ENCODE measurements at regions not wholly inside any gene's neighbourhood (a gene's known extent, or its start where the extent isn't known, plus 50 kb on each side); places are given as distances from the start of the nearest gene placed in this dataset.

- TF ChIP-seq TSHZ2 (CRISPR knock-in tag; IDR thresholded peaks at IDR 0.05), result no peak
- TF ChIP-seq CSDC2 (CRISPR knock-in tag; IDR thresholded peaks at IDR 0.05), result no peak
- no peak for TF ChIP-seq TCF4 (CRISPR knock-in tag; IDR thresholded peaks at IDR 0.05; ENCODE audit: borderline replicate concordance)
- TF ChIP-seq PATZ1 (CRISPR knock-in tag; IDR thresholded peaks at IDR 0.05; ENCODE audit: borderline replicate concordance), result no peak
- TF ChIP-seq ARNTL (CRISPR knock-in tag; IDR thresholded peaks at IDR 0.05; ENCODE audit: borderline replicate concordance, low read depth), result no peak
- TF ChIP-seq ZNF70 (CRISPR knock-in tag; IDR thresholded peaks at IDR 0.05), result no peak
- TF ChIP-seq TOX (CRISPR knock-in tag; IDR thresholded peaks at IDR 0.05; ENCODE audit: borderline replicate concordance), result no peak
- no peak for TF ChIP-seq BACH2 (CRISPR knock-in tag; IDR thresholded peaks at IDR 0.05; ENCODE audit: borderline replicate concordance)
- no peak for TF ChIP-seq POU6F1 (CRISPR knock-in tag; IDR thresholded peaks at IDR 0.05; ENCODE audit: borderline replicate concordance, low read depth)
- no peak for TF ChIP-seq RARB (CRISPR knock-in tag; IDR thresholded peaks at IDR 0.05)
- TF ChIP-seq GLIS3 (CRISPR knock-in tag; IDR thresholded peaks at IDR 0.05), result no peak
- no peak for TF ChIP-seq ZNF8 (CRISPR knock-in tag; IDR thresholded peaks at IDR 0.05)
- TF ChIP-seq ZFP3 (CRISPR knock-in tag; IDR thresholded peaks at IDR 0.05), result no peak
- no peak for TF ChIP-seq ESRRG (CRISPR knock-in tag; IDR thresholded peaks at IDR 0.05)
- TF ChIP-seq SNAI2 (CRISPR knock-in tag; IDR thresholded peaks at IDR 0.05), result no peak
- no peak for TF ChIP-seq OSR1 (CRISPR knock-in tag; IDR thresholded peaks at IDR 0.05)
- TF ChIP-seq ZC3H10 (CRISPR knock-in tag; IDR thresholded peaks at IDR 0.05), result no peak
- TF ChIP-seq CREB5 (CRISPR knock-in tag; IDR thresholded peaks at IDR 0.05; ENCODE audit: low read depth), result no peak
- TF ChIP-seq ISL1 (CRISPR knock-in tag; IDR thresholded peaks at IDR 0.05), result no peak
- no peak for TF ChIP-seq ZNF565 (CRISPR knock-in tag; conservative IDR thresholded peaks at IDR 0.05; ENCODE audit: low read depth)
- no peak for ATAC-seq
Observed at GRCh38 chr21:31546443-31547170, 112.9 kb upstream of the SOD1 start.

GRCh38 chr21:31545036-31545435, 114.5 kb upstream of the SOD1 start:
- TF ChIP-seq CSDC2 (CRISPR knock-in tag; IDR thresholded peaks at IDR 0.05) (no peak), PATZ1 (CRISPR knock-in tag; IDR thresholded peaks at IDR 0.05; ENCODE audit: borderline replicate concordance) (no peak), ZC3H10 (CRISPR knock-in tag; IDR thresholded peaks at IDR 0.05) (no peak), OSR1 (CRISPR knock-in tag; IDR thresholded peaks at IDR 0.05) (no peak), TOX (CRISPR knock-in tag; IDR thresholded peaks at IDR 0.05; ENCODE audit: borderline replicate concordance) (no peak), ZNF565 (CRISPR knock-in tag; conservative IDR thresholded peaks at IDR 0.05; ENCODE audit: low read depth) (no peak), POU6F1 (CRISPR knock-in tag; IDR thresholded peaks at IDR 0.05; ENCODE audit: borderline replicate concordance, low read depth) (no peak)
- ATAC-seq, result no peak

Measured in SK-N-SH treated with all-trans-retinoic acid at 6 μM for 48 hours (cell line).